CD4-positive, alpha-beta T cell (primary cell): ENCODE measurements at regions not wholly inside any gene's neighbourhood (a gene's known extent, or its start where the extent isn't known, plus 50 kb on each side); places are given as distances from the start of the nearest gene placed in this dataset.

Source experiments
- ATAC-seq: fragments of 200-7000 bp; cut with Tn5 transposase; one replicate; pipeline ENCODE4 v1.10.0; 2022; ENCODE audit warnings: mild to moderate bottlenecking; ENCODE audit not compliant: poor library complexity
- CTCF ChIA-PET: fragments of 350-600 bp; sonication (Branson Sonifier 250); formaldehyde crosslinking; loops from one replicate; lab custom pipeline; 2021; ENCODE audit warnings: antibody characterized with exemption, inconsistent platforms; lab: Charles Lee
- POLR2A ChIA-PET: fragments of 350-600 bp; sonication (Branson Sonifier 250); formaldehyde crosslinking; loops from one replicate; lab custom pipeline; 2021; ENCODE audit warnings: antibody characterized with exemption, inconsistent platforms; lab: Charles Lee
- DNase-seq, 14 experiments: peaks; one replicate each; pipeline ENCODE4 v3.0.0-alpha.2; 2013 to 2020; ENCODE audit warnings: mixed read lengths in 2 of 14
- H3K27ac ChIP-seq, 2 donors: one replicate each; pipeline versions ENCODE4 v1.5.1 to v1.7.0; 2013; ENCODE audit warnings: low read length in 2 of 2, low read depth in 1 of 2, mild to moderate bottlenecking in 1 of 2
- H3K27me3 ChIP-seq, 2 experiments: 1 replicate in 1 of 2; 2 replicates in 1 of 2; pipeline versions ENCODE4 v1.6.1 to v1.7.0; 2013; ENCODE audit warnings: low read length in 2 of 2, control low read depth in 1 of 2, mild to moderate bottlenecking in 1 of 2, moderate library complexity in 1 of 2; ENCODE audit not compliant: insufficient read depth in 2 of 2, control insufficient read depth in 1 of 2
- H3K36me3 ChIP-seq: one replicate; pipeline ENCODE4 v1.6.1; 2013; ENCODE audit warnings: low read length, control low read depth; ENCODE audit not compliant: insufficient read depth
- H3K4me1 ChIP-seq: one replicate; pipeline ENCODE4 v1.6.1; 2013; ENCODE audit warnings: low read length, control low read depth; ENCODE audit not compliant: insufficient read depth
- H3K4me3 ChIP-seq: one replicate; pipeline ENCODE4 v1.5.1; 2013; ENCODE audit warnings: mild to moderate bottlenecking, low read length, moderate library complexity
- H3K9me3 ChIP-seq, 2 experiments: 1 replicate in 1 of 2; 2 replicates in 1 of 2; pipeline versions ENCODE4 v1.6.1 to v1.7.0; 2013; ENCODE audit warnings: low read length in 2 of 2, mild to moderate bottlenecking in 2 of 2, control low read depth in 1 of 2, moderate library complexity in 1 of 2; ENCODE audit not compliant: control insufficient read depth in 1 of 2, insufficient read depth in 1 of 2
- H3K27ac Mint-ChIP-seq: one replicate; pipeline ENCODE4 v1.8.0; 2020; ENCODE audit warnings: mixed read lengths
- H3K27me3 Mint-ChIP-seq: one replicate; pipeline ENCODE4 v1.8.0; 2021; ENCODE audit warnings: mixed read lengths
- H3K36me3 Mint-ChIP-seq: one replicate; pipeline ENCODE4 v1.8.0; 2021; ENCODE audit warnings: low read depth, mixed read lengths
- H3K4me1 Mint-ChIP-seq: one replicate; pipeline ENCODE4 v1.8.0; 2021; ENCODE audit warnings: low read depth, mixed read lengths
- H3K4me3 Mint-ChIP-seq: one replicate; pipeline ENCODE4 v1.8.0; 2020; ENCODE audit warnings: mild to moderate bottlenecking, mixed read lengths
- H3K9me3 Mint-ChIP-seq: one replicate; pipeline ENCODE4 v1.8.0; 2020; ENCODE audit warnings: mixed read lengths
- CTCF ChIP-seq: fragments of 200-600 bp; IDR thresholded peaks from one replicate; pipeline ENCODE4 v1.8.0; 2022; ENCODE audit warnings: antibody characterized with exemption, mild to moderate bottlenecking
- intact Hi-C, 2 experiments: fragments of 100-400 bp; cut with DNase I in 1 of 2; cut with micrococcal nuclease in 1 of 2; formaldehyde crosslinking; loops; one replicate each; pipeline versions ENCODE4 v1.15.1 to v1.9.0; 2023 to 2025; cut with DNase I, micrococcal nuclease

DNA sequence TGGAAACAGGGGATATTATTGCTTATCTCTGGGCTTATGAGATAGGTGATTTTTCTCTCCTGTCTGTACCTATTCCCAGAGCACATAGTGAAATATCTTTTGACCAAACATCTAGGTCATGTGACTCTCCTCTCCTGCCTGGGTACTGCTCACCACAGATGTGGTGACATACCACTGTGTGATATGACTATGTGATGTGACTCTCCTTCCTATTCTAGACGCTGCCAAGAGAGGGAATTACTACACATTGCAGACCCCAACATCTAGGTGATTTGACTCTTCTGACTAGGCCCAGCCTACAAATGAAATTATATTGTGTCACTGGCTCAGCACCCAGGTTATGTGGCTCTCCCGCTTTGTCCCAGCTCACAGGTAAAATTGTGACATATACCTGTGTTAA, 996.3 kb upstream of the TSPY4 start:
- CTCF ChIA-PET: no interaction called here
- H3K4me1 ChIP-seq: no peaks in the 10 kb centered on the region
- POLR2A ChIA-PET: no interaction called here
- Mint-ChIP-seq H3K27ac (no peak overlapping the region), H3K4me1 (no peaks in the 10 kb centered on the region), H3K4me3 (no peak overlapping the region), H3K36me3 (no peaks in the 10 kb centered on the region), H3K27me3 (no peaks in the 10 kb centered on the region), H3K9me3 (no peaks in the 10 kb centered on the region)
- DNase-seq (no peak), ATAC-seq (no peak)
- H3K27ac ChIP-seq: no peak overlapping the region
- no peak for TF ChIP-seq CTCF
- no peaks in the 10 kb centered on the region for H3K36me3 ChIP-seq
- no peak overlapping the region for H3K4me3 ChIP-seq
- intact Hi-C loops: no loop called here
- H3K9me3 ChIP-seq: no peaks in the 10 kb centered on the region
- no peaks in the 10 kb centered on the region for H3K27me3 ChIP-seq

GRCh38 chrY:8342173-8342572, 995.1 kb upstream of the TSPY4 start:
- Mint-ChIP-seq H3K27me3 (no peaks in the 10 kb centered on the region), H3K9me3 (no peaks in the 10 kb centered on the region), H3K27ac (no peak overlapping the region), H3K4me1 (no peaks in the 10 kb centered on the region), H3K36me3 (no peaks in the 10 kb centered on the region), H3K4me3 (no peak overlapping the region)
- Histone ChIP-seq H3K27me3 (no peaks in the 10 kb centered on the region), H3K4me3 (no peak overlapping the region), H3K9me3 (no peaks in the 10 kb centered on the region), H3K4me1 (no peaks in the 10 kb centered on the region), H3K27ac (no peak overlapping the region), H3K36me3 (no peaks in the 10 kb centered on the region)
- ATAC-seq (no peak), DNase-seq (no peak)
- intact Hi-C loops: no loop called here
- ChIA-PET POLR2A (no interaction called here), CTCF (no interaction called here)
- TF ChIP-seq CTCF: no peak

DNA sequence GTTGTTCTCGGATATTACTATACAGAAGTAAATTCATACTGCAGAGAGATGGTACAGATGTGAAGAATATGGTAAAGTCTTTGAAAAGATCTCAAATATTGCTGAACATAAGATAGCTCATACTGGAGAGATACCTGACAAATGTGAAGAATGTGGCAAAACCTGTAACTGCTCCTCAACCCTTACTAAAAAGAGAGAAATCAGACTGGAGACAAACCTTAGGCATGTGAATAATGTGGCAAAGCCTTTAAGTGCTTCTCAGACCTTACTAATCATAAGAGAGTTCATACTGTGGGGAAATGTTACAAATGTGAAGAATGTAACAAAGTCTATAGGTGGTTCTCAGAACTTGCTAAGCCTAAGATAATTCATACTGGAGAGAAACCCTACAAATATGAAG, 986.0 kb upstream of the TSPY4 start:
- H3K36me3 ChIP-seq: no peaks in the 10 kb centered on the region
- Mint-ChIP-seq H3K27me3 (no peaks in the 10 kb centered on the region), H3K4me3 (no peak overlapping the region), H3K9me3 (no peaks in the 10 kb centered on the region), H3K36me3 (no peaks in the 10 kb centered on the region), H3K4me1 (no peaks in the 10 kb centered on the region), H3K27ac (no peak overlapping the region)
- intact Hi-C loops: no loop called here
- CTCF ChIA-PET: no interaction called here
- DNase-seq: no peak
- POLR2A ChIA-PET: no interaction called here
- ATAC-seq: no peak
- no peaks in the 10 kb centered on the region for H3K9me3 ChIP-seq
- H3K4me3 ChIP-seq: no peak overlapping the region
- no peaks in the 10 kb centered on the region for H3K4me1 ChIP-seq
- TF ChIP-seq CTCF: no peak
- no peaks in the 10 kb centered on the region for H3K27me3 ChIP-seq
- H3K27ac ChIP-seq: no peak overlapping the region
